GM18907 (cell line): ENCODE measurements at regions not wholly inside any gene's neighbourhood (a gene's known extent, or its start where the extent isn't known, plus 50 kb on each side); places are given as distances from the start of the nearest gene placed in this dataset.

Experiments used
- ATAC-seq: cut with Tn5 transposase; IDR thresholded peaks from one replicate; pipeline ENCODE4 v1.9.1; 2021; ENCODE audit warnings: mild to moderate bottlenecking, moderate library complexity; ENCODE audit not compliant: unreplicated experiment

DNA sequence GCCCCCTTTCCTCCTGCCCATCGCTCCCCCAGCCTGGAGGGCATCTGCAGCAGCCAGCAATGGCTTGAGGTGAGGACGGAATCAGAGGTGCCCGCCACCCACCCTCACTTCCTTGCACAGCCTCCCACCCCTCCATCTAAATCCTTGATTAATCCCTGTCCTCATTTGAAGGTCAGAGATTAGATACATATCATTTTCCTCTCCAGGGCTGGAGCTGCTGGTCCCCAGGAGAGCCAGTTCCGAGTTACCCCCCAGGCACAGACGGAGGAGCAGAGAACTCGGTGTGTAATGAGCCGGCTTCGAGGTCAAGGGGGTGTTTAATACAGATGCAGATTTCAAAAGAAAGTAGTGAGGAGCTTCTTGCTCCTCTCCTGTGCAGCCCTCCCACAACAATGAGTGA, 542.1 kb downstream of the MN1 start:
- ATAC-seq = no peak

GRCh38 chr22:27260087-27260698, 541.4 kb downstream of the MN1 start:
- no peak for ATAC-seq

DNA sequence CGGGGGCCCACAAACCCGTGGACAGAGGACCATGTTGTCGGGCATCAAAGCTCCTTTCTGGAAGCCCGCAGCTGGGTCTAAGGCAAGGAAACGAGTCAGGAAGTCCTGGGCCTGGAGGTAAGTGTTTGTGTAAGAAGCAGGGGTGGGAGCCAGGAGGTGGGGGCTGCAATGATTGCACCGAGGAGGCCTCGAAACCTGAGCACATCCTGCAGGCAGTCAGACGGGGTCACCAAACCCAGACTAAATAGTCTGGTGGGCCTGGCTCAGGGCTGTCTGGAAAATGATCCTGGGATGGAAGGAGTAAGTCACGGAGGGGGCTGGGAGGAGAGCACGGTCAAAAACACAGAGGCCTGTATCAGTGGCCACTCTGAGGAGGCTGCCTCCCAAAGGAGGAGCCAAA, 539.2 kb downstream of the MN1 start:
- ATAC-seq = no peak

DNA sequence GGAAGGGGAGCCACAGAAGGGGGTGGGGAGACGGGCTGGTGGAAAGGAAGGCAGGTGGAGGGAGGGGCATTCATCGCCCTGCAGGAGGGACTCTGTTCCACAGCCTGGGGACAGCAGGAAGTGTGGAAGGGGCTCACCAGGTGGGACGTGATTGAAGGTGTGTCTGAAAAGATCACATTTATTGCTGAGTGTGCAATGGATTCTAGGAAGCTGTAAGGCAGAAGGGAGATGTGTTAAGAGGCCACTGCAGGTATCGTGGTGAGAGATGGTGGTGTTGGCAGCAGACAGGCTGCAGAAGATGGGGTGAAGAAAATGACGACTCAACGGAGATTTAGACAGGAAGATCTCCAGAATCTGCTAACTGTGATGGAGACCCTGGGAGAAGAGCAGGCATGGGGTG, 537.4 kb downstream of the MN1 start:
- no peak for ATAC-seq

- no peak for ATAC-seq
Measured at GRCh38 chr22:27267145-27267544, 534.4 kb downstream of the MN1 start.

DNA sequence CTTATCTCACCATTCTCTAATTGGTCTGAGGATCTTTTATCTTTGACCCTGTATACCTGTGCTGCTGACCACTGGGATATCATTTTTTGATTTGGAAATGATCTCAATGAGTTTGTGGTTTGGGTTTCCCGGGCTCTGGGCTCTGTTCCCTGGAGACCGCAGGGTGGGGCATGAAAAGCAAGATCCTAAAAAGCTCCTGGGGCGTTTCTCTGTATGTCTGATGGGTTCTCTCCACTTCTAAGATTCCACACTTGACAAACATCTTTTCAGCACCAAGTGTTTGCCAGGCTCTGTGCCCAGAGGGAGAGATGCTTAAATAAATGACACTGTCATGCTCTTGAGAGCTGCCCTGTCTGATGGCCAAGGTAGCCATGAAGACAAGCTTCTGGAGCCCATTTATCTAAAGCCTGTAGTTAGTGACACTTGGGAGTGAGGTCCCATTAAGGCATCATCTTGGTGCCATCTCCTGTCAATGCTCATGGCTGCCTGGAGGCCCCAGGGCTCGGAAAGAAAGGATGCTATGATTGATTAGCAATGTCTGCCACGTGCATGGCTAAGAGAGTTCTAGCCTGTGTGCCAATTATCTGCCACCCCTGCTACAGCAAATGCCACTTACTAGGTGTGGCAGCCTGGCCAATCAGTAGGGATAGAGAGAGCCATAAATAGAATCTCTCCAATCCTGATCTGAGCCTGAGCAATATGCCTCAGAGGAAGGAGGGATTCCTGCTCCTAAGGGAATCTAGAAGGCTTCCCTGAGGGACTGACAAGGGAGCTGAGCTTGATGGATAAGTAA, 531.6 kb downstream of the MN1 start:
- ATAC-seq = no peak

- ATAC-seq = no peak
Measured at GRCh38 chr22:27270818-27271510, 530.6 kb downstream of the MN1 start.

- ATAC-seq = no peak
Measured at GRCh38 chr22:27273436-27273835, 528.1 kb downstream of the MN1 start.

DNA sequence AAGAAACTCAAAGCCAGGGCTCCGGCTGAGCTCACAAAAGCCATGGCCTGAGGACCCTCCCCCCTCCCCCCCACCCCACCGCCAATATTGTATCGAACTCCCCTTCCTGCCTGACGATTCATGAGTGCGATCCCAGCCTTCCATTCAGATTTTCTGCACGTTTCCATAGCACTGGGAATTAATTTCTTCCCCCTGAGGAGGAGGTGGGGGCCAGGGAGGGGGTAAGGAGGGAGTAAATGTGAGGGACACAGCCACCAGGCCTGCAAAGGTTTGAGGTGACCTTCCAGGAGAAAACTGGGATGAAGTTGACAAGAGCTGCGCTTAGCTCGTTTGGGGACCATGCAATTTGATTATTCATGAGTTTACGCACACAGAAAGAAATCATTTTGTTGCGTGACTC, 527.7 kb downstream of the MN1 start:
- ATAC-seq = no peak

- ATAC-seq = no peak
Measured at GRCh38 chr22:27274770-27275449, 526.6 kb downstream of the MN1 start.

DNA sequence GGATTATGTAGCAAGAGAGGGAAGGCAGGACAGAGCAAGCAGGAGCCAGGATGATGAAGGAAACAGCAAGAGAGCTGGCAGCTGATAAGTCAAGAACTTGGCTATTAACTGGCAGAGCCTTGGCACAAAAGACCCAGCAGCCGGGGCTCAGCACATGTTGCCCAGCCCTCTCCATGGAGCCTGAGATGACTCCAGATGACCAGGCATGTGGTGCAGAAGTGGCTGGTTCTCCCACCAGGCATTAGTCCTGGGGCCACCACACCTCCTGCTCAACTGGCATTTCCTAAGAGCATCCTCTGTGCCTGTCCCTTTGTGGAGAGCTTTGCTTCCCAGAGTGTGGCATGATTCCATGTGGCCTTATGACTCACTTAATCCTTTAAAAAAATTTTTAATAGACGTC, 522.6 kb downstream of the MN1 start:
- no peak for ATAC-seq

DNA sequence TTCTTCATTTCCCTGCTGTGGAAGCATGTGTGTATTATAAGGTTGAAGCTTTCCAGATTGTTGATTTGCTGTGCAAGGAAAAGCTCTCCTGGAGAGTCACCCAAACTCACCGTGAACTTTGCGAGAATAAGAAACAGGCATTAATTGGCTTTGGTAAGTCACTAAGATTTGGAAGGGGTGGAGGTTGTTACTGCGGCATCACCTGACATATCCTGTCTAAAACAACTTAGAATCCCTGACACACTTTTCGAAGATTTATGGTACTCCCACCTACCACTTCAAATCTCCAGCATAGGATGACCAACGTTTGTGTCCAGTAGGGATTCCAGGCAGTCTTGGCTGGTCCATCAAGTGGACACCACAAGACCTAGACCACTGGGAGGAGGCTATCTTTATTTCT, 518.3 kb downstream of the MN1 start:
- no peak for ATAC-seq

DNA sequence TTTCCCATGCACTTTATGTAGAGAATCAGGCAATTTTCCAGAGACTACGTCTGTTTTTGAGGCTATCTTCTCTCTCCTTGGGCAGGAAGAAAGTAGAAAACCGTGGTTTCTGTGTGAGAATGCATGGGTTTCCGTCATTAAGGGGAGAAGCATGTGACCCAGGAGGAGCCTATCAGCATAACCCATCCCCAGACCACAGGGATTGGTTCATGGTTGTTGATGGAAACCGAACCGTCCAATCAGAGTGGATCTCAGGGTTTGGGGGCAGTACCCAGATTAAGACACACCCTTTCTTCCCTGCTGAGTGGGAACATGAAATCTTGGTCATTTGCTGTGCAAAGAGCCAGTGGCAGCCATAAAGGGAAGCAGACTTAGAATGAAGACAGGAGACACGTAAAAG, 517.8 kb downstream of the MN1 start:
- ATAC-seq = no peak

GRCh38 chr22:27284324-27284723, 517.2 kb downstream of the MN1 start:
- ATAC-seq = no peak

DNA sequence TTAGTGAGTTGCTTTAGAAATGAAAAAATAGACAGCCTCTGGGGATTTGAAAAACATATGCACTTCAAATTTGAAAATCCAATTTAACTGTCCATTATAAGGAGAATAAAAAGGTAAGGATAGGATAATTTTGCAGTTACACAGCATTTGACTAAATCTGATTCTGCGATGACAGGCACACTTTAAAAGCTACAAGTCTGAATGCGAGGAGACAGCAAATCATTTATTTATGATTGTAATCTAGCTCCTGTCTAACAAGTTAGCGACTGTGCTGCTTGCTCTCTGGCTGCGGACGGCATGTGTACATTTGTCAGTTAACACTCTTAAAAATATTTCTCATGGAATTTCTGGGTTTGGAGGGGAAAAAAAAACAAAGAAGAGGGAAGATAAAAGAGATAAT, 514.8 kb downstream of the MN1 start:
- ATAC-seq = no peak

DNA sequence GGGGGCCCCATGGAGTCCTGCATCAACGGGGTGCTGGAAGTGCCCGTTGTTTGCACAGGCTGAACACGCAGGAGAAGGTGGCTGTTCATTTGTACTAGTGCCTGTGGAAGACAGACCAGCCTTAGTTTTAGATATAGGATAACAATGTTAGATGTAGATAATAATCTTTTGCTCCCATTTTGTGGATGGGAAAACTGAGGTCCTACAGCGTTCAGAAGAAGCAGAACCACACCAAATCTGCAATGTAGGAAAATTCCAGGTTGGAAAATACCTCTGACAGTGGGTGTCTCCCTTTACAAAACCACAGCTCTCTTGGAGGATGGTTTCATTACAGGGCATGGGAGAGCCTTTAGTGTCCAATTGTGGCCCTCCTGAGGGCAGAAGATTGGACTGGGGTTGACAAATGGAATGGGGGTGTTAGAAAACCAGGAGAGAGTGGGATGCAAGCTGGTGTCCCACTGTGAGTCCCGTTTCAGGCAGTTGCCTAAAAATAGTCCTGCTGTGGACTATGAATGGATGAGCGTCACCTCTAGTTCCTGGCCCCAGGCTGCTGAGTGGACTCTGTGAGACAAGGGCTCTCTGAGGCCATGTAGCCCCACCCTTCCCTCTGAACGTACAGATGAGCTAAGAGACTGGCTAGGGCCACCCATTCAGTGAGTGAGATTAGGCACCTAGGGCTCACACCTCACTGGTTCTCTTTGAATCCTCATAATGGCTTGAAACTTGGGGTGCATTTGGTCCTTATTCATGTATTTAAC, 508.8 kb downstream of the MN1 start:
- no peak for ATAC-seq

GRCh38 chr22:27293721-27294445, 507.7 kb downstream of the MN1 start:
- ATAC-seq = no peak

GRCh38 chr22:27295040-27295439, 506.5 kb downstream of the MN1 start:
- no peak for ATAC-seq

- no peak for ATAC-seq
Measured at GRCh38 chr22:27295605-27296004, 506.0 kb downstream of the MN1 start.

DNA sequence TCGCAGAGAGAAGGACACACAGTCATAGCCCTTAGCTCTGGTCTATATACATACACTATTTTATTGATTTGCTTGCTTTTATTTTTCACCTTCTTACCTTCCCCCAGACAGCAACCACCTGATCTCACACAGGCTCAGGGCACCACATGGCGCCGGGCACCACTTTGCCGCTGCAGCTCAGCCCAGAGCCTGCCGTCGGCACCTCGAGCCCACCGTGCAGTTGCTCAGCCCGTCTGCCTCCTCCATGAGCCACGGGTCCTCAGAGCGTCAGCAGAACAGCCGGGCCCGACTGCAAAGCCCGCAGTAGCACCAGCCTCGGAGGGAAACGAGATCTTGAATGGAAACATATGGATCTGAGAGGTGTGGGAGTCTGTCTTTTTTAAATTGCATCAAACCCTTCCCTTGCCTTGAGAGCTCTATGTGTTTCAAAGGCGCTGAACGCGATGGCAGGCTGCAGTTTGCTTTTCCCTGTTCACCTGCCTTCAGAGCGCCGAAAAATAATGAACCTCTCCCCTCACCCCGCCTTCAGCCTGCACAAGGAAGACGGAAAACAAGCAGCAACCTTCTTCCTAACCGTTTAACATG, 505.4 kb downstream of the MN1 start:
- ATAC-seq = no peak
